ENCODE measurements at regions not wholly inside any gene's neighbourhood (a gene's known extent, or its start where the extent isn't known, plus 50 kb on each side); places are given as distances from the start of the nearest gene placed in this dataset.

GRCh38 chr16:79762217-79762616 is 161.7 kb upstream of the MAF start:
- TF ChIP-seq CTCF (IDR thresholded peaks at IDR 0.05; ENCODE audit: low read depth, low read length, poor library complexity, severe bottlenecking) (no peak), EZH2phosphoT487 (IDR thresholded peaks at IDR 0.05; ENCODE audit: borderline replicate concordance, low read length) (no peak)

Data from DOHH2 (cell line).